Ascending aorta (tissue), 2 donors: ENCODE measurements at regions not wholly inside any gene's neighbourhood (a gene's known extent, or its start where the extent isn't known, plus 50 kb on each side); places are given as distances from the start of the nearest gene placed in this dataset.

Source experiments
- DNase-seq, 2 donors: peaks; one replicate each; pipeline ENCODE4 v3.0.0-alpha.2; 2019; ENCODE audit warnings: low spot score in 2 of 2
- H3K27ac ChIP-seq, 2 donors: fragments of 200-600 bp; sonication (generic); one replicate each; pipeline ENCODE4 v1.5.1; 2016 to 2017; ENCODE audit warnings: mild to moderate bottlenecking in 1 of 2
- H3K27me3 ChIP-seq: fragments of 200-600 bp; sonication (generic); one replicate; pipeline ENCODE4 v1.5.1; 2017
- H3K36me3 ChIP-seq, 2 donors: fragments of 200-600 bp; sonication (generic); one replicate each; pipeline ENCODE4 v1.5.1; 2016
- H3K4me1 ChIP-seq, 2 donors: fragments of 200-600 bp; sonication (generic); one replicate each; pipeline ENCODE4 v1.5.1; 2016 to 2017; ENCODE audit warnings: mild to moderate bottlenecking in 1 of 2
- H3K4me3 ChIP-seq, 2 donors: fragments of 200-600 bp; sonication (generic); one replicate each; pipeline ENCODE4 v1.5.1; 2016 to 2017; ENCODE audit warnings: mild to moderate bottlenecking in 1 of 2
- H3K9me3 ChIP-seq, 2 donors: fragments of 200-600 bp; sonication (generic); one replicate each; pipeline ENCODE4 v1.5.1; 2016
- CTCF ChIP-seq, 3 experiments: fragments of 200-600 bp in 2 of 3; fragments of 450-650 bp in 1 of 3; sonication (generic) in 2 of 3; IDR thresholded peaks; one replicate each; pipeline ENCODE4 v1.5.1; 2016 to 2019; ENCODE audit warnings: antibody characterized with exemption in 3 of 3, mild to moderate bottlenecking in 1 of 3, moderate library complexity in 1 of 3
- intact Hi-C: fragments of 100-400 bp; cut with DNase I; formaldehyde crosslinking; loops from one replicate; pipeline ENCODE4 v1.15.1; 2023

GRCh38 chr7:136034132-136034531 lies 57.0 kb upstream of the MTPN start:
- H3K27ac ChIP-seq: no peak overlapping the region

GRCh38 chr7:136033413-136034031 lies 56.4 kb upstream of the MTPN start:
- intact Hi-C loops: no loop called here
- no peaks in the 10 kb centered on the region for H3K27me3 ChIP-seq
- no peak for DNase-seq
- no peak overlapping the region for H3K4me3 ChIP-seq
- no peak for TF ChIP-seq CTCF (IDR thresholded peaks at IDR 0.05)
- H3K9me3 ChIP-seq: no peaks in the 10 kb centered on the region
- no peak overlapping the region for H3K27ac ChIP-seq
- no peaks in the 10 kb centered on the region for H3K4me1 ChIP-seq
- H3K36me3 ChIP-seq: no peaks in the 10 kb centered on the region

More at GRCh38 chr7:136034132-136034531, 57.0 kb upstream of the MTPN start:
- H3K4me3 ChIP-seq: no peak overlapping the region
- no peak for TF ChIP-seq CTCF (IDR thresholded peaks at IDR 0.05)
- no peaks in the 10 kb centered on the region for H3K9me3 ChIP-seq
- H3K36me3 ChIP-seq: no peaks in the 10 kb centered on the region
- intact Hi-C loops: no loop called here
- no peaks in the 10 kb centered on the region for H3K27me3 ChIP-seq
- DNase-seq: no peak
- H3K4me1 ChIP-seq: no peaks in the 10 kb centered on the region

GRCh38 chr7:136030867-136031318 lies 53.7 kb upstream of the MTPN start:
- intact Hi-C loops: no loop called here
- Histone ChIP-seq H3K27me3 (no peaks in the 10 kb centered on the region), H3K4me1 (no peaks in the 10 kb centered on the region), H3K27ac (no peak overlapping the region), H3K9me3 (no peaks in the 10 kb centered on the region), H3K4me3 (no peak overlapping the region), H3K36me3 (no peaks in the 10 kb centered on the region)
- no peak for DNase-seq
- TF ChIP-seq CTCF (IDR thresholded peaks at IDR 0.05): no peak

GRCh38 chr7:136030330-136030729 lies 53.2 kb upstream of the MTPN start:
- no peak overlapping the region for H3K27ac ChIP-seq
- intact Hi-C loops: no loop called here
- no peak overlapping the region for H3K4me3 ChIP-seq
- no peaks in the 10 kb centered on the region for H3K4me1 ChIP-seq
- no peaks in the 10 kb centered on the region for H3K36me3 ChIP-seq
- no peak for TF ChIP-seq CTCF (IDR thresholded peaks at IDR 0.05)
- no peaks in the 10 kb centered on the region for H3K27me3 ChIP-seq
- DNase-seq: no peak
- no peaks in the 10 kb centered on the region for H3K9me3 ChIP-seq

DNA sequence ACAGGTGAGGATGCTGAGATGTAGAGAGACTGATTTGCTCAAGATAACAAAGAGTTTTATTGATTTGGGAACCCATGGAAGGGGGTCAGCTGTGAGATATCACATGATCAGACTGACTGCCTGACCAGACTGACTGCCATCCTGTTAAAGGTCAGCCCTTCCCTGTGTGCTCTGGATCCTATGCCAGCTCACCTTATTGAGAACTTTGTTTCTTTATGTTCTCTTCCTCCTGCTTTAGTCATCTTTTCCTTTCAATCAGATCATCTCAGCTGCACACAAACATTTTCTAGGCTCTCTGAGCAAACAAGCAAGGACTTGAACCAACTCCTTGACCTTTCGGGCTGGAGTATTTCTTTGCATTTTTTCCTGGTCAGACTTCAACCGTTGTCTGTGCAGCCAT lies 50.0 kb upstream of the MTPN start:
- intact Hi-C loops: no loop called here
- DNase-seq: no peak
- no peak overlapping the region for H3K4me3 ChIP-seq

More for the DNA sequence above, 50.0 kb upstream of the MTPN start:
- Histone ChIP-seq H3K9me3 (no peaks in the 10 kb centered on the region), H3K27me3 (no peaks in the 10 kb centered on the region), H3K36me3 (no peaks in the 10 kb centered on the region), H3K27ac (no peak overlapping the region), H3K4me1 (no peaks in the 10 kb centered on the region)
- no peak for TF ChIP-seq CTCF (IDR thresholded peaks at IDR 0.05)
